ENCODE measurements at regions not wholly inside any gene's neighbourhood (a gene's known extent, or its start where the extent isn't known, plus 50 kb on each side); places are given as distances from the start of the nearest gene placed in this dataset.
"Not testable (repeated sequence)": the region's sequence is repeated elsewhere in the genome, so short reads cannot be mapped to it uniquely, and the experiment has no call there.

GRCh38 chr7:131932271-131932670 lies 375.8 kb upstream of the PODXL start:
- no peak for DNase-seq

GRCh38 chr7:131931370-131931769 lies 374.9 kb upstream of the PODXL start:
- DNase-seq: no peak

DNA sequence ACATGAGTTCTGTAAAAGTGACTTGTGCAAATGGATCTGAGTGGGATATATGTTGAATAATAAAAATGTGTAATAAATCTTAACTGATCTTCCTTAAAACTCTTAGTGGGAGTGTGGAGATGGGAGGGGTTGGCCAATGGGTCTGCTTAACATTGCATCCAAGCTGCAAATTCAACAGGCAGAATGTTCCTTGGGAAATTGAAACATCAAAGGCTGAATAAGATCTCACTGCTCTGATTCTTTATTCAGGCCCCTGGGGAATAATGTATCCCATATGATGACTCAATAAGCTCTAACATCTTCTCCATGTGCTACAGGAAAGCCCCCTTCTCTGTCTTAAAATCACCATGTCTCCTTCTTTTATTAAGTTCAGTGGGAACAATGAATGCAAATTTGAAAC lies 373.2 kb upstream of the PODXL start:
- DNase-seq: no peak

DNA sequence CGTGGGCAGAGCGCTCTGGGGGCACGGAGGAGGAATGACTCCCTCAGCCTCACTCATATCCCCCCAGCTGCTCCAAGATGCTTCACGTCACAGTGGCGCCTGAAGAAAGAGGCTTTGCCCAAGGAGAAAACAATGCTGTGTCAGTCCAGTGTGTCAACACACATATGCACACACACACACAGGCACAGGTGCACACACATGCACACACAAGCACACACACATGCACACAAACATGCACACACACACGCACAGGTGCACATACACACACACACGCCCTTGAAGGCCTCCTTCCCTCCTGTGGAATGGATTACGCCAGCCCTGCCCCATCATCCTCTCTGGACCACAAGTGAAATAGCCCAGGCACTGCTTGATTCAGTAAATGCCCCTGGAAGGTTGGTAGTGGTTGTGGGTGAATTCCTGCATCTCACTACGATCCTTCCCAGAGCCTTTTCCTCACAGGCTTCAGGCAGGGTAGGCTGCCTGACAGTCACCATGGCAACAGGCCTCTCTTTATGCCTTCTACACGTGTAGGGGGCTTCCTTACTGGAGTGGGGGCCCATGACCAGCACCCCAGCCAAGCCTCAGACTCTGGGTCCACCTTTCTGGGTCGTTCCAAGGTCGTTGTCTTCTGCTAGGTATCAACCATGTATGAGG lies 371.5 kb upstream of the PODXL start:
- no peak for DNase-seq

DNA sequence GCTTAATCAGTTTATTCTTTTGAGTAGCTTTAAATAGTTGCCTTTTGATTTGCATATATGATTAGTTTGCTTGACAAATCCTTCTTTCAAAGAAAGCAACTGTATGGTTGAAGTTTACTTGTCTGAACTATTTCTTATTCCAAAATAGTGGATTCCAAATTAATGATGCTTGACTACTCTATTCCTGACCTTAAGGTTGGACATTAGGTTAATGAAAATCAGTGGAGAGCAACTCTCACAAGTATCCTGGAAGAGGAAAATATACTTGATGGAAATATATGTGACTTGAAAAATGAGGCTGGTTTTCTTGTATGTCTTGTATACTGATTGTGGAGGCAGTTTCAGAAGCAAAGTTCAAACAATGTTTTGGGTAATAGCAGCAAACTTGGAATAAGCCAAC lies 369.2 kb upstream of the PODXL start:
- DNase-seq: no peak

DNA sequence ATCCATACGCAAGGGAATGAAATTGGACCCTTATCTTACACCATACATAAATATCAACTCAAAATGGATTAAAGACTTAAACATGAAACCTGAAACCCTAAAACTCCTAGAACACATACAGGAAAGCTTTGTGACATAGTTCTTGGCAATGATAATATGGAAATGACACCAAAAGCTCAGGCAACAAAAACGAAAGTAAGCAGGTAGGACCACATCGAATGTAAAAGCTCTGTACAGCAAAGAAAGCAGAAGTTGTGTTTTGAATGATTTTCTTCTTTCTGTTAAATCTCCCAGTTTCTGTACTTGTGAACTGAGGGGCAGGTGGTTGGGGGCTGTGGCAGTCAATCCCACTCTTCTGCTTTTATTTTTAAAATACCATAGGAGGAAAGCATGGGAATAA lies 368.4 kb upstream of the PODXL start:
- DNase-seq: no peak

GRCh38 chr7:131922948-131923347 lies 366.5 kb upstream of the PODXL start:
- not testable (repeated sequence) for DNase-seq

GRCh38 chr7:131921016-131921415 lies 364.6 kb upstream of the PODXL start:
- no peak for DNase-seq

DNA sequence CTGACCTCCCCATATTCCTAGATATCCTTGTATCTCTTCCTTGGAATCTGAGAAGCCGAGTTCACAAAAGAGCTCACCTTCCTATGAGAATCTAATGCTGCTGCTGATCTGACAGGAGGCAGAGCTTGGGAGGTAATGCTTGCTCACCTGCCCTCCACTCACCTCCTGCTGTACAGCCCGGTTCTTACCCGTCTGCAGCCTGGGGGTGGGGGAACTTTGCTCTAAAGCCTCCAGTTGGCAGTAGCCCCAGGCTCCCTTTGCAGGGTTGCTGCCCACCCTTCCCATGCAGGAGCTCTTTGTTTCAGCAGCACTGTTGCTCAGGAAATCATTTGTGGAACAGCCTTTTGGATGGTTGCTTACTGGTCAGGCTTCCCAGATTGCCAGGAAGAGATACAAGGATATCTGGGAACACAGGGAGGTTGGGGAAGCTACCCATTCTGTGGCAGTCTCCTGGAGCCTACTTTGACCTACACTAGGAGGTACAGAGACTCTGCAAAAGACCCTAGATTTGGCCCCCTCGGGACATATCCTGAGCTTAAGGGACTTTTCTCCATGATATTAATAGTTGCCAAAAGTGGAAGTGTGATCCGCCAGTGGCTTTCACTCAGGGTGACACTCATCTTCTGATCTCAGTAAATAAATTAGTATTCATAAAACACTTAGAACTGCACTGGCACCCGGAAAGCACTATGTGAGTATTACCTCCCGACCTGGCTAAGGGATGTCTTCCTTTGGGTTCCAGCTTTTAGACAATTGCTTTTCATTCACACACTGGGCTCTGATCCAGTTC lies 363.7 kb upstream of the PODXL start:
- no peak for DNase-seq

DNA sequence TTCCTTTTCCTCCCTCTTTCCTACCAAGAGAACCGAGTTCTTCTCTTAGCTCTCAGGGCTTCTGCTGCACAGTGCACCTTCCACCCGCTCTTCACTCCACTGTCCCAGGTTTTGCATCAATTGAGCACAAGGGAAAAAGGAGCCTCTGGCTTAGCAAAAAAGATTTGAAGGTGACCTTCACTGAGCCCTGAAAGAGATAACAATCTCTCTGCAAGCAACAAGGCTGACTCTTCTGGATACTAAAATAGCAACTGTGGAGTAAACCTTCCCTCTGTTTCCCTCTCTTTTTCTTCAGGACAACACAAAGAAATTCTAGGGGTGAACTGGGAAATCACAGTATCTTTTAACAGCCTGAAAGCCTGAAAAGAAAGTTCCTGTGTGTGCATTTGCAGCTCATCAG lies 354.7 kb upstream of the PODXL start:
- no peak for DNase-seq

GRCh38 chr7:131909151-131909768 lies 352.8 kb upstream of the PODXL start:
- DNase-seq: no peak

GRCh38 chr7:131908714-131909113 lies 352.3 kb upstream of the PODXL start:
- no peak for DNase-seq

- DNase-seq: no peak
These were observed 349.1 kb upstream of the PODXL start for GRCh38 chr7:131905471-131905973.

DNA sequence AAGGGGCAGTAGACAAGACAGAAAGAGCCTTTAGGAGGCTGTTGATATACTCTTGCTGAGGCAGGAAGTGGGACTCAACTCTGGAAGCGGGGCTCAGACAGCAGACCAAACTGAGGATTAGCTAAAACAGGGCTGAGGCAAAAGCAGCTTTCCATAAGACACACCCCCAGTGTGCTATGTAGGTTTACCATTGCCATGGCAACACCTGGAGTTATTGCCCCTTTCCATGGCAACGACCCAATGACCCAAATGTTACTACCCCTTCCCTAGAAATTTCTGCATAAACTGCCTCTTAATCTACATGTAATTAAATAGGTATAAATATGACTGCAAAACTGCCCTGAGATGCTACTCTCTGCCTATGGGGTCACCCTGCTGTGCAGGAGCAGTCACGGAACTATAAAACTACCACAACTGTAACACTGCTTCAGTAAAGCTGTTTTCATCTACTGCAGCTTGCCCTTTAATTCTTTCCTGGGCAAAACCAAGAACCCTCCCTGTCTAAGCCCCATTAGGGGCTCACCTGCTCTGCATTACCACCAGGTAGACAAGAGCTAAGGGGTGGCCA lies 348.4 kb upstream of the PODXL start:
- no peak for DNase-seq

DNA sequence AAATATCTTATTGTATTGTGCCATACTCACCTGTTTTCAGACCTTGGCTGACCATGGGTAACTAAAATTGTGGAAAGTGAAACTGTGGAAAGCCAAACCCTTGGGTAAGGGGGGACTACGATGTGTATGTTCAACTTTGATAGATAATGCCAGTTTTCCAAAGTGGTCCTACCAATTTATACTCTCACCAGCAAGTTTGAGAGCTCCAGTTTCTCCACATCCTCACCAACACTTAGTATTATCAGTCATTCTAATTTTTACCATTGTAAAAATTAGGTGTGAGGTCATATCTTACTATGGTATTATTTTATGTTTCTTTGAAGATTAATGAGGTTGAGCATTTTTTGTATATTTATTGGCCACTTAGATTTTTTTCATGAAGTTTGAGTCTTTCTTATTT lies 346.9 kb upstream of the PODXL start:
- DNase-seq: no peak

- DNase-seq: no peak
These were observed 344.4 kb upstream of the PODXL start for GRCh38 chr7:131900785-131901287.

DNA sequence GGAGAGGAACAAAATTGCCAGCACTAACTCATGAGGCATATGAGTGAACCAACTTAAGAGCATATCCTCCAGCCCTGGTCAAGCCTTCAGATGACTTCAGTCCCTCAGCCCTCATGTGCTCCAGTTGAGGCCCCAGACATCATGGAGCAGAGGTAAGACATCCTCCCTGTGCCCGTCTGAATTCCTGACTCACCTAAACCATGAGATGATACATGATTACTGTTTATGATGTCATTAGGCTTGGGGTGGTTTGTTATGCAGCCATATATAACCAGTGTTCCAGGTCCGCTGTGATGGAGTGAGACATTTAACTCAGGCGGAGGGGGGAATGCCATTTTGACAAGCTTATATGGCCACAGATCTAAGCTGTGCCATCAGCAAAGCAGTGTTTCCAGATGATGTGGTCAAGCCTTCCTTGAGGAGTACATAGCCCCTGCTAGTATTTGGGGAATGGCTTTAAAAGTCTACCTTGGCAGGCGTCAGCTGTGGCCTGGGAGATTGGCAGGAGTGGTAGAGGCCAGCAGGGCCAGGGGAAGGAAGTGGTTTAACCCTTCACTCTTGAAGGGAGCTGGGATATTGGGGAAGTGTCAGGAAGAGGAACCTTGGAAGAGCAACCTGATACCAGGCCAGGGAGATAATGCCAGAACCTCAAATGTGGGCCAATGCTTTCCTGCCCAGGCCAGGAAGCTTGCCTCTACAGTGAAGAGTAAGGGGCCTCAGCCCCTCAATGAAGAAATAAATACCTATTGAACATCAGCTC lies 343.0 kb upstream of the PODXL start:
- DNase-seq: no peak

- DNase-seq: no peak
These were observed 342.0 kb upstream of the PODXL start for GRCh38 chr7:131898418-131898817.

DNA sequence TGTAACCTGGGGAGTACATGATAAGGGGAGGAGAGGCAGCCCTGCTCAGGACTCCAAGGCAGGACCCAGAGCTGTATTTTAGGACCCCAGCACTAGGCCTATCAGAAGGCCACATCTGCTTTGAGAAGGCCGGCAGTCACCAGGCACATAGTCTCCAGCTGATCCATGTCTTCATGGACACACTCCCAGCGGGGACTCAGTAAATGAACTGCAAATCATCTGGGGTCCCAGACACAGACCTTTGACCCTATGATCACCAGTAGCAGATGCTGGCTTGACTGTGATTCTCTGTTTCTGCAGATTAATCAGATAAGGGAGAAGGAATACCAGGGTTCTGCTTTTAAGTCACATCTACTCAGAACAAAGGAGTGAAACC lies 341.4 kb upstream of the PODXL start:
- DNase-seq: no peak

- DNase-seq: no peak
These were observed 340.8 kb upstream of the PODXL start for GRCh38 chr7:131897016-131897789.

DNA sequence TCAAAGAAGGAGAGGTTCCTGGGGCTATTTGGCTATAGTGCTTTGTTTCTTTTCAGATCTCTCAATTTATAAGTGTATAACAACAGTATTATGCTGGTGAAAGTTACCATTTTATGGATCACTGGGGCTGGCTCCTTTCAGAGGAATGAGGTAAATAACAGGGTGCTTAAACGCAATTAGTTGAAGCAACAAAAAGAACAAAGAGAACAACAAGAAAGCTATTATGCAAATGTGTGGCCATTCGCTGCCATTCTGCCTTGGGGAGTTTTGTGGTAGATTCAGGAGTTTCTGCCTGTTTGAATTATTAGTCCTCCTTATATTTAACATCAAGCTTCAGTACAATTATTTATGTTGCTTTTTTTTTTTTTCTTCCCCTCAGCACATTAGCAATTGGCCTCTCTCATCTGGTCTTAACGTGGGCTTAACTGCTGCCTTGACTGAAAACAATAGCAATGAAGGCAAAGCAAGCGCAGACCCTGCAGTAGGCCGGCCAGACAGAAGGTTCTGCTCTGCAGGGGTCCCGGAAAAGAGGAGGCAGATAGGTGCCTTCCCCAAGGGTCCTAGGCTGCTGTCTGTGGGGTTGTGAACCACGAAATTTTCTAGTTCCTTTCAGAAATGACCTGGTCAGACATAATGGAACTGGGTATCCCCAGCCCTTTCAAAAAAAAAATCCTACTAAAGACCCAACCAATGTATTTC lies 339.9 kb upstream of the PODXL start:
- DNase-seq: no peak

Data from activated CD4-positive, alpha-beta T cell treated with anti-CD3 and anti-CD28 coated beads for 1 hour (primary cell).